Panc1 (cell line): ENCODE measurements at regions not wholly inside any gene's neighbourhood (a gene's known extent, or its start where the extent isn't known, plus 50 kb on each side); places are given as distances from the start of the nearest gene placed in this dataset.

Experiments used
- POLR2AphosphoS5 ChIP-seq: IDR thresholded peaks from 2 replicates; pipeline ENCODE4 v1.6.1; 2012; ENCODE audit warnings: mild to moderate bottlenecking, low read depth, low read length, moderate library complexity
- SIN3A ChIP-seq: IDR thresholded peaks from 2 replicates; pipeline ENCODE4 v1.6.1; 2012; ENCODE audit warnings: low read depth, mild to moderate bottlenecking, low read length, moderate library complexity, borderline replicate concordance; ENCODE audit not compliant: insufficient read depth
- TCF7L2 ChIP-seq: IDR thresholded peaks from 2 replicates; pipeline ENCODE4 v1.6.1; 2011; ENCODE audit warnings: mild to moderate bottlenecking, low read depth, low read length, inconsistent platforms
- TF ChIP-seq, protein P1 (sequence below): fragments of 450-650 bp; IDR thresholded peaks from 2 replicates; pipeline ENCODE4 v1.5.1; 2017; ENCODE audit warnings: mild to moderate bottlenecking
- TF ChIP-seq, protein P2 (sequence below), 2 experiments: IDR thresholded peaks; 2 replicates each; pipeline ENCODE4 v1.6.1; 2011 to 2012; ENCODE audit warnings: low read depth in 2 of 2, control low read depth in 1 of 2, low read length in 1 of 2, mild to moderate bottlenecking in 1 of 2, moderate library complexity in 1 of 2; ENCODE audit not compliant: insufficient read depth in 1 of 2

- TF ChIP-seq POLR2AphosphoS5, result no peak
- TF ChIP-seq, protein P1, sequence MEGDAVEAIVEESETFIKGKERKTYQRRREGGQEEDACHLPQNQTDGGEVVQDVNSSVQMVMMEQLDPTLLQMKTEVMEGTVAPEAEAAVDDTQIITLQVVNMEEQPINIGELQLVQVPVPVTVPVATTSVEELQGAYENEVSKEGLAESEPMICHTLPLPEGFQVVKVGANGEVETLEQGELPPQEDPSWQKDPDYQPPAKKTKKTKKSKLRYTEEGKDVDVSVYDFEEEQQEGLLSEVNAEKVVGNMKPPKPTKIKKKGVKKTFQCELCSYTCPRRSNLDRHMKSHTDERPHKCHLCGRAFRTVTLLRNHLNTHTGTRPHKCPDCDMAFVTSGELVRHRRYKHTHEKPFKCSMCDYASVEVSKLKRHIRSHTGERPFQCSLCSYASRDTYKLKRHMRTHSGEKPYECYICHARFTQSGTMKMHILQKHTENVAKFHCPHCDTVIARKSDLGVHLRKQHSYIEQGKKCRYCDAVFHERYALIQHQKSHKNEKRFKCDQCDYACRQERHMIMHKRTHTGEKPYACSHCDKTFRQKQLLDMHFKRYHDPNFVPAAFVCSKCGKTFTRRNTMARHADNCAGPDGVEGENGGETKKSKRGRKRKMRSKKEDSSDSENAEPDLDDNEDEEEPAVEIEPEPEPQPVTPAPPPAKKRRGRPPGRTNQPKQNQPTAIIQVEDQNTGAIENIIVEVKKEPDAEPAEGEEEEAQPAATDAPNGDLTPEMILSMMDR, result no peak
- TF ChIP-seq SIN3A, result no peak
- TF ChIP-seq, protein P2, sequence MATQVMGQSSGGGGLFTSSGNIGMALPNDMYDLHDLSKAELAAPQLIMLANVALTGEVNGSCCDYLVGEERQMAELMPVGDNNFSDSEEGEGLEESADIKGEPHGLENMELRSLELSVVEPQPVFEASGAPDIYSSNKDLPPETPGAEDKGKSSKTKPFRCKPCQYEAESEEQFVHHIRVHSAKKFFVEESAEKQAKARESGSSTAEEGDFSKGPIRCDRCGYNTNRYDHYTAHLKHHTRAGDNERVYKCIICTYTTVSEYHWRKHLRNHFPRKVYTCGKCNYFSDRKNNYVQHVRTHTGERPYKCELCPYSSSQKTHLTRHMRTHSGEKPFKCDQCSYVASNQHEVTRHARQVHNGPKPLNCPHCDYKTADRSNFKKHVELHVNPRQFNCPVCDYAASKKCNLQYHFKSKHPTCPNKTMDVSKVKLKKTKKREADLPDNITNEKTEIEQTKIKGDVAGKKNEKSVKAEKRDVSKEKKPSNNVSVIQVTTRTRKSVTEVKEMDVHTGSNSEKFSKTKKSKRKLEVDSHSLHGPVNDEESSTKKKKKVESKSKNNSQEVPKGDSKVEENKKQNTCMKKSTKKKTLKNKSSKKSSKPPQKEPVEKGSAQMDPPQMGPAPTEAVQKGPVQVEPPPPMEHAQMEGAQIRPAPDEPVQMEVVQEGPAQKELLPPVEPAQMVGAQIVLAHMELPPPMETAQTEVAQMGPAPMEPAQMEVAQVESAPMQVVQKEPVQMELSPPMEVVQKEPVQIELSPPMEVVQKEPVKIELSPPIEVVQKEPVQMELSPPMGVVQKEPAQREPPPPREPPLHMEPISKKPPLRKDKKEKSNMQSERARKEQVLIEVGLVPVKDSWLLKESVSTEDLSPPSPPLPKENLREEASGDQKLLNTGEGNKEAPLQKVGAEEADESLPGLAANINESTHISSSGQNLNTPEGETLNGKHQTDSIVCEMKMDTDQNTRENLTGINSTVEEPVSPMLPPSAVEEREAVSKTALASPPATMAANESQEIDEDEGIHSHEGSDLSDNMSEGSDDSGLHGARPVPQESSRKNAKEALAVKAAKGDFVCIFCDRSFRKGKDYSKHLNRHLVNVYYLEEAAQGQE (IDR thresholded peaks at IDR 0.05; ENCODE audit: insufficient read depth in 1 of 2, low read depth in 2 of 2, low read length in 1 of 2), result no peak
- no peak for TF ChIP-seq TCF7L2
Observed at GRCh38 chr5:38794986-38795385, 50.8 kb upstream of the OSMR start.
